Heart right ventricle (tissue), 16 donors: ENCODE measurements at regions not wholly inside any gene's neighbourhood (a gene's known extent, or its start where the extent isn't known, plus 50 kb on each side); places are given as distances from the start of the nearest gene placed in this dataset.
A peak's percentile ranks its signal among the peaks of the same experiment; 100 is the strongest.

ENCODE experiments used
- ATAC-seq, 8 donors: fragments of 200-7000 bp; cut with Tn5 transposase; one replicate each; pipeline ENCODE4 v1.9.1; 2020; ENCODE audit warnings: mild to moderate bottlenecking in 8 of 8, moderate library complexity in 8 of 8, moderate number of reproducible peaks in 1 of 8
- DNase-seq, 2 donors: peaks; one replicate each; pipeline ENCODE4 v3.0.0-alpha.2; 2020
- H3K27ac ChIP-seq, 10 donors: fragments of 200-600 bp; sonication (generic) in 2 of 10; one replicate each; pipeline versions ENCODE4 v1.5.0 to v1.8.0; 2020 to 2022; ENCODE audit warnings: mild to moderate bottlenecking in 3 of 10
- H3K27me3 ChIP-seq, 7 donors: fragments of 200-600 bp; one replicate each; pipeline ENCODE4 v1.8.0; 2021 to 2022; ENCODE audit warnings: mild to moderate bottlenecking in 2 of 7
- H3K36me3 ChIP-seq, 9 donors: fragments of 200-600 bp; sonication (generic) in 1 of 9; one replicate each; pipeline versions ENCODE4 v1.5.0 to v1.8.0; 2020 to 2022; ENCODE audit warnings: mild to moderate bottlenecking in 2 of 9
- H3K4me1 ChIP-seq, 9 donors: fragments of 200-600 bp; sonication (generic) in 1 of 9; one replicate each; pipeline versions ENCODE4 v1.5.0 to v1.8.0; 2020 to 2022; ENCODE audit warnings: mild to moderate bottlenecking in 4 of 9
- H3K4me3 ChIP-seq, 10 donors: fragments of 200-600 bp; sonication (generic) in 2 of 10; one replicate each; pipeline versions ENCODE4 v1.5.0 to v1.8.0; 2020 to 2022; ENCODE audit warnings: mild to moderate bottlenecking in 7 of 10, moderate library complexity in 2 of 10
- H3K9me3 ChIP-seq, 11 donors: fragments of 200-600 bp in 10 of 11; sonication (generic) in 2 of 11; one replicate each; pipeline versions ENCODE4 v1.5.0 to v1.8.0; 2013 to 2022; ENCODE audit warnings: mild to moderate bottlenecking in 2 of 11, control low read depth in 1 of 11, moderate library complexity in 1 of 11
- WGBS, 2 donors: extraction: QIAGEN DNeasy Blood & Tissue Kit; methylation state at CpG; one replicate each; pipeline ENCODE4 v1.1.7; 2013; ENCODE audit warnings: inconsistent platforms in 1 of 2; 5-methylcytosine and 5-hydroxymethylcytosine counted together
- intact Hi-C, 10 donors: fragments of 100-400 bp; cut with DNase I; formaldehyde crosslinking; loops; one replicate each; pipeline versions ENCODE4 v1.11.1 to v1.14.2; 2022
- TF ChIP-seq, protein P1 (sequence below), 9 donors: fragments of 200-600 bp; sonication (generic) in 2 of 9; IDR thresholded peaks; one replicate each; pipeline versions ENCODE4 v1.5.0 to v1.8.0; 2021 to 2022; ENCODE audit warnings: antibody characterized with exemption in 9 of 9, mild to moderate bottlenecking in 5 of 9, moderate library complexity in 1 of 9
- donor health status: Arrhythmogenic right ventricular cardiomyopathy.
- donor health status: ischemic (EF 13 %, LVEDD 7.1; RV severe dilation, severe dysfunction).
- donor health status: healthy with polysubstance abuse.
- donor health status: DM: no; HTN: yes; CAD: no.
- donor health status: DM: no; HTN: no; CAD: no.
- donor health status: ischemic (EF 25% LVEDD 6.9; RV normal size, moderate dysfunction).
- donor health status: ischemic (EF 25% LVEDD 5.7; RV mildly dilated, moderate dysfunction).
- donor health status: healthy.
- donor health status: DM: yes; HTN: yes; CAD: no.
- donor health status: Ischemic cardiomyopathy.
- donor health status: ischemic (EF 35%, LVEDD 5.7; RV mildly dilated, moderate dysfunction).
- donor health status: nonischemic (EF 11% LVEDD 7.7; RV severe dilation, severe dysfunction).
- donor health status: DM: yes; HTN: yes; CAD: no.
- donor health status: PGD.
- donor health status: ischemic (EF 29% LVEDD 5.4; RV normal size, mild dysfunction).
- donor health status: nonischemic (EF 23%, LVEDD 6.1; RV moderate dilation, normal function).

DNA sequence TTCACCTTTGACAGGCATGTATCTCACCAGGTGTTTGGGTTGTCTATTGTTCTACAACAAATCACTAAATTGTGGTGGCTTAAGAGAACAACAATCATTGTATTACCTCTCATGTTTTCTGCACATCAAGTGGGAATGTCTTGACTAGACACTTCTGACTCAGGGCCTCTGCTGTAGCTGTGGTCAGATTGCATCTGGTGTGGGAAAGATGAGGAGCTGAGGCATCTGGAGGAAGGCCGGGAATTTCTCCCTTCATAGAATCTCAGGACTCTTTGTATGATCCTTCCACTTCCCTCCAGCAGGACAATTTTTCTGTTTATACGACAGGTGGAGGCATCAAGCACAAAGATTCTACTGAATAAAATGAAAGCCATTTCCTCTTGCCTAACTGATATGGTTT is 511.8 kb upstream of the NBEA start:
- intact Hi-C loops: no loop called here

DNA sequence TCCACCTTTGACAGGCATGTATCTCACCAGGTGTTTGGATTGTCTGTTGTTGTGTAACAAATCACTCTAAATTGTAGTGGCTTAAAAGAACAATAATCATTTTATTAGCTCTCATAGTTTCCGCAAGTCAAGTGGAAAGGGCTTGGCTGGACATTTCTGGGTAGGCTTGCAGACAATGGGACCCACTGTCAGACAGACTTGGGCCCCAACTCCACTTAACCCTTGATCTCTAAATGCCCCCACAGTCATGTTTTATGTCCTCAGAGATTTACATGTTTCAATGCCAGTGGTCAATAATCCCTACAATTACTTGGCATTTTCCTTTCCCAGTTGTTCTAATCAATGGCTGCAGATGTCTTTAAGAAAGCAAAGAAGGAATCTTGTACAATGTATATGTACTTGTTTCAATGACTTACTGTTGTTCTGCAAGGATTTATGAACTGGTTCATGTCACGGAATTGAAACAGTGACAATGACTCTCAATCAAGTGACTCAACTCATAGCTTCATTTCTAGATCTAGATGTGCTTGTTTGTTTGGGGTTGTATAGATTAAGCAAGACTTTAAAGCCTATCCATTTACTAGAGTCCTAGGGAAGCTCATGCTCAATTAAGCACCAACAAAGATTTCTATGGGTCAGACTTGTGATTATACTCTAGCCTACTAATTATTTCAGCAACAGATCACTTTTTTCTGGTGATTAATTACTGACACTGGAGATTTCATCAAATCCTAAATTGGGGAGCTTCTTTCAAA is 510.1 kb upstream of the NBEA start:
- 92 to 95% methylated on average over 2 of the region's 2 CpGs for WGBS, 2 donors
- DNase-seq (no peak), ATAC-seq (no peak)
- Histone ChIP-seq H3K27me3 (no peaks in the 10 kb centered on the region), H3K4me3 (no peak overlapping the region), H3K36me3 (no peaks in the 10 kb centered on the region), H3K9me3 (no peaks in the 10 kb centered on the region), H3K4me1 (no peaks in the 10 kb centered on the region), H3K27ac (no peak overlapping the region)
- TF ChIP-seq, protein P1, sequence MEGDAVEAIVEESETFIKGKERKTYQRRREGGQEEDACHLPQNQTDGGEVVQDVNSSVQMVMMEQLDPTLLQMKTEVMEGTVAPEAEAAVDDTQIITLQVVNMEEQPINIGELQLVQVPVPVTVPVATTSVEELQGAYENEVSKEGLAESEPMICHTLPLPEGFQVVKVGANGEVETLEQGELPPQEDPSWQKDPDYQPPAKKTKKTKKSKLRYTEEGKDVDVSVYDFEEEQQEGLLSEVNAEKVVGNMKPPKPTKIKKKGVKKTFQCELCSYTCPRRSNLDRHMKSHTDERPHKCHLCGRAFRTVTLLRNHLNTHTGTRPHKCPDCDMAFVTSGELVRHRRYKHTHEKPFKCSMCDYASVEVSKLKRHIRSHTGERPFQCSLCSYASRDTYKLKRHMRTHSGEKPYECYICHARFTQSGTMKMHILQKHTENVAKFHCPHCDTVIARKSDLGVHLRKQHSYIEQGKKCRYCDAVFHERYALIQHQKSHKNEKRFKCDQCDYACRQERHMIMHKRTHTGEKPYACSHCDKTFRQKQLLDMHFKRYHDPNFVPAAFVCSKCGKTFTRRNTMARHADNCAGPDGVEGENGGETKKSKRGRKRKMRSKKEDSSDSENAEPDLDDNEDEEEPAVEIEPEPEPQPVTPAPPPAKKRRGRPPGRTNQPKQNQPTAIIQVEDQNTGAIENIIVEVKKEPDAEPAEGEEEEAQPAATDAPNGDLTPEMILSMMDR (IDR thresholded peaks at IDR 0.05): no peak
- intact Hi-C loops: no loop called here

More for the DNA sequence above, 511.8 kb upstream of the NBEA start:
- no peaks in the 10 kb centered on the region for H3K9me3 ChIP-seq
- TF ChIP-seq, protein P1 (IDR thresholded peaks at IDR 0.05): no peak
- no peaks in the 10 kb centered on the region for H3K36me3 ChIP-seq
- no peak for ATAC-seq
- WGBS, 2 donors: 92 to 94% methylated on average over 2 of the region's 2 CpGs
- H3K4me3 ChIP-seq: no peak overlapping the region
- DNase-seq: no peak
- H3K27ac ChIP-seq: no peak overlapping the region
- H3K27me3 ChIP-seq: no peaks in the 10 kb centered on the region
- no peaks in the 10 kb centered on the region for H3K4me1 ChIP-seq

DNA sequence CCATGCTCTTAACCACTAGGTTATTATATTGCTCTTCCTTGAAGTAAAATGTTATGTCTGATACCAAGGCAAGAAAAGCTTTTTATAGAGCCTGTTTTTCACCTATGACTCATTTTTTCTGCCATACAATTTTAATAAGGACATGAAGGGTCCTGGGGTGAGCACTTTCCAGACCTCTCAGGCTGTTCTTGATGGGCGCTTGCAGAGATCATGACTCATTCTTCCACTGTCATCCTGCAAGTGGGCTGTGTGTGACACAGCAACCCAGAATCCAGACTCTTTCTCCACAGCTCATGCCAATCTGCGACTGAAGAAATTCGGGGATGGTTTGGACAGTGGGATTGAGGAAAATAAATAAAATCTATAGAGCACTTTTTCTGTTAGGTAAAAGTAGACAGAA is 506.7 kb upstream of the NBEA start:
- TF ChIP-seq, protein P1 (IDR thresholded peaks at IDR 0.05): no peak
- peak in 3 of 8 donors; percentile 42 to 72 (median 69) for ATAC-seq
- 81 to 84% methylated on average over 3 of the region's 3 CpGs for WGBS, 2 donors

DNA sequence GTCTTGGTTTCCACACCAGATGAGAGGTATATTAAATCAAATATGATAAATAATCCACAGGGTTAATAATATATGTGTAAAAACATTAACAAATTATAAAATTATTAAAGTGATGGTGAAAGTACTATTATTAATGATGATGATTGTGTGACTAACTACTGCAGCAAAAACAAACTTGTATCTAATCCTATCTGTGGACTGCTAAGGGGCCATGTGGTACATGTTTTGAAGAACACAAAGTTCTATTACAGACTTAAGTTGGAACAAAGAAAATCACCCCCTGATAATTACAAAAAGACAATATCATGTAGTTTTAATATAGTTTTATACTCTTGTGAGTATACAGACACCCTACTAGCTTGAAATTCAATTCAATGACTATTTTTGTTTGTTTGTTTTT is 504.2 kb upstream of the NBEA start:
- Histone ChIP-seq H3K4me1 (no peaks in the 10 kb centered on the region), H3K36me3 (no peaks in the 10 kb centered on the region), H3K9me3 (no peaks in the 10 kb centered on the region), H3K27me3 (no peaks in the 10 kb centered on the region), H3K4me3 (no peak overlapping the region), H3K27ac (no peak overlapping the region)
- TF ChIP-seq, protein P1 (IDR thresholded peaks at IDR 0.05): no peak
- ATAC-seq (peak in 1 of 8 donors; percentile 59), DNase-seq (no peak)
- intact Hi-C loops: no loop called here

More for the DNA sequence above, 506.7 kb upstream of the NBEA start:
- Histone ChIP-seq H3K4me1 (no peaks in the 10 kb centered on the region), H3K27me3 (no peaks in the 10 kb centered on the region), H3K4me3 (no peak overlapping the region), H3K9me3 (no peaks in the 10 kb centered on the region), H3K36me3 (no peaks in the 10 kb centered on the region), H3K27ac (no peak overlapping the region)
- DNase-seq: no peak
- intact Hi-C loops: no loop called here
